GM12872 (cell line): ENCODE measurements at regions not wholly inside any gene's neighbourhood (a gene's known extent, or its start where the extent isn't known, plus 50 kb on each side); places are given as distances from the start of the nearest gene placed in this dataset.

Experiments
- CTCF ChIP-seq: IDR thresholded peaks from 3 replicates; pipeline ENCODE4 v1.5.1; 2011; ENCODE audit warnings: low read depth, mild to moderate bottlenecking, low read length, moderate library complexity; ENCODE audit not compliant: insufficient read depth

- no peak for TF ChIP-seq CTCF
These were observed 143.2 kb upstream of the ZNF536 start for GRCh38 chr19:30228835-30229524.

GRCh38 chr19:30229525-30230174, 142.5 kb upstream of the ZNF536 start:
- TF ChIP-seq CTCF, result no peak

GRCh38 chr19:30231408-30232318, 140.5 kb upstream of the ZNF536 start:
- TF ChIP-seq CTCF, result no peak

- no peak for TF ChIP-seq CTCF
These were observed 138.8 kb upstream of the ZNF536 start for GRCh38 chr19:30233375-30233774.

- TF ChIP-seq CTCF, result no peak
These were observed 136.2 kb upstream of the ZNF536 start for GRCh38 chr19:30235946-30236345.

GRCh38 chr19:30236587-30236986, 135.6 kb upstream of the ZNF536 start:
- TF ChIP-seq CTCF, result no peak

GRCh38 chr19:30237140-30237539, 135.0 kb upstream of the ZNF536 start:
- no peak for TF ChIP-seq CTCF
